GM12878 (cell line): ENCODE measurements at regions not wholly inside any gene's neighbourhood (a gene's known extent, or its start where the extent isn't known, plus 50 kb on each side); places are given as distances from the start of the nearest gene placed in this dataset.

Experiments used
- ATAC-seq: fragments of 200-7000 bp; cut with Tn5 transposase; 3 replicates; pipeline ENCODE4 v1.9.1; 2020; ENCODE audit warnings: mild to moderate bottlenecking, moderate library complexity
- BruUV-seq: library from RNA; stranded (reverse); fragments of 400-500 nt; replicated peaks from 2 replicates; lab custom pipeline; 2021; lab: Mats Ljungman, UMichigan
- CTCF ChIA-PET: fragments of 300-600 bp; sonication (Branson Sonifier 250); formaldehyde crosslinking; extraction: SDS; loops from one replicate; lab custom pipeline; 2021; ENCODE audit warnings: inconsistent platforms; lab: Yijun Ruan, JAX
- POLR2A ChIA-PET: fragments of 350-600 bp; formaldehyde crosslinking; extraction: SDS; loops from one replicate; lab custom pipeline; 2021; ENCODE audit warnings: inconsistent platforms; lab: Charles Lee
- RAD21 ChIA-PET: fragments of 300-600 bp; sonication (Branson Sonifier 250); formaldehyde crosslinking; loops from one replicate; lab custom pipeline; 2023; ENCODE audit warnings: antibody characterized with exemption; ENCODE audit not compliant: unreplicated experiment; lab: Charles Lee
- SMC1A ChIA-PET: fragments of 300-600 bp; sonication (Branson Sonifier 250); formaldehyde crosslinking; loops from one replicate; lab custom pipeline; 2023; ENCODE audit not compliant: unreplicated experiment, uncharacterized antibody; lab: Charles Lee
- DNase-seq: peaks from one replicate; pipeline ENCODE4 v3.0.0-alpha.2; 2011; ENCODE audit warnings: low read depth, low spot score
- FAIRE-seq: peaks from 3 replicates; lab custom pipeline; 2011; peaks lifted over from hg19 to GRCh38; lab: Jason Lieb, UNC
- H2AFZ ChIP-seq: 2 replicates; pipeline ENCODE4 v1.6.0; 2011; ENCODE audit warnings: low read depth, low read length, control low read depth; ENCODE audit not compliant: control insufficient read depth
- H3K27ac ChIP-seq: 2 replicates; pipeline ENCODE4 v1.5.1; 2011; ENCODE audit warnings: control low read depth; ENCODE audit not compliant: control insufficient read depth, insufficient read depth
- H3K27me3 ChIP-seq, 2 experiments: replicated peaks in 1 of 2; 2 replicates each; pipeline versions ENCODE4 v1.6.0 to v1.6.1; 2011; ENCODE audit warnings: low read length in 1 of 2; ENCODE audit not compliant: control insufficient read depth in 2 of 2, insufficient read depth in 2 of 2
- H3K36me3 ChIP-seq, 2 experiments: 2 replicates each; pipeline ENCODE4 v1.5.1; 2011; ENCODE audit warnings: low read length in 1 of 2; ENCODE audit not compliant: control insufficient read depth in 2 of 2, insufficient read depth in 2 of 2
- H3K4me1 ChIP-seq: 2 replicates; pipeline ENCODE4 v1.6.1; 2011; ENCODE audit warnings: mild to moderate bottlenecking, low read length, moderate library complexity, mixed read lengths; ENCODE audit not compliant: control insufficient read depth, insufficient read depth
- H3K4me2 ChIP-seq: 2 replicates; pipeline ENCODE4 v1.6.0; 2011; ENCODE audit warnings: control low read depth; ENCODE audit not compliant: control insufficient read depth, insufficient read depth
- H3K4me3 ChIP-seq: fragments of 200-600 bp; sonication (generic); 2 replicates; pipeline ENCODE4 v1.5.1; 2016
- H3K79me2 ChIP-seq: 2 replicates; pipeline ENCODE4 v1.6.0; 2011; ENCODE audit warnings: low read length; ENCODE audit not compliant: control insufficient read depth, insufficient read depth
- H3K9ac ChIP-seq: 2 replicates; pipeline ENCODE4 v1.8.0; 2011; ENCODE audit warnings: low read length, control low read depth, mixed read lengths; ENCODE audit not compliant: control insufficient read depth, insufficient read depth
- H3K9me3 ChIP-seq: replicated peaks from 3 replicates; pipeline ENCODE4 v1.5.1; 2011; ENCODE audit warnings: mild to moderate bottlenecking, low read length; ENCODE audit not compliant: control insufficient read depth, insufficient read depth
- H4K20me1 ChIP-seq: 2 replicates; pipeline ENCODE4 v1.6.0; 2011; ENCODE audit not compliant: control insufficient read depth, insufficient read depth
- CBFB ChIP-seq: IDR thresholded peaks from 2 replicates; pipeline ENCODE4 v1.6.1; 2016; ENCODE audit warnings: antibody characterized with exemption, low read depth
- FOXK2 ChIP-seq: fragments of 450-650 bp; IDR thresholded peaks from 2 replicates; pipeline ENCODE4 v1.6.1; 2017; ENCODE audit warnings: mild to moderate bottlenecking, moderate library complexity
- GABPA ChIP-seq: IDR thresholded peaks from 2 replicates; pipeline ENCODE4 v1.6.1; 2014; ENCODE audit warnings: antibody characterized with exemption, low read depth, mild to moderate bottlenecking, inconsistent platforms
- JUNB ChIP-seq: IDR thresholded peaks from 2 replicates; pipeline ENCODE4 v1.6.1; 2016; ENCODE audit warnings: antibody characterized with exemption, mild to moderate bottlenecking
- NKRF ChIP-seq: fragments of 450-650 bp; conservative IDR thresholded peaks from 2 replicates; pipeline ENCODE4 v1.6.1; 2017; ENCODE audit warnings: mild to moderate bottlenecking, moderate library complexity
- RBBP5 ChIP-seq: fragments of 200-600 bp; sonication (generic); conservative IDR thresholded peaks from 2 replicates; pipeline ENCODE4 v1.6.1; 2016
- SMC3 ChIP-seq: IDR thresholded peaks from 2 replicates; pipeline ENCODE4 v1.6.1; 2011; ENCODE audit warnings: low read length, improper control_type of control experiment, borderline replicate concordance
- SREBF1 ChIP-seq: IDR thresholded peaks from 2 replicates; pipeline ENCODE4 v1.6.1; 2012; ENCODE audit warnings: mild to moderate bottlenecking, low read length
- ZBTB40 ChIP-seq: fragments of 450-650 bp; IDR thresholded peaks from 2 replicates; pipeline ENCODE4 v1.6.1; 2016; ENCODE audit warnings: mild to moderate bottlenecking, moderate library complexity, borderline replicate concordance
- WGBS: methylation state at CpG from one replicate; pipeline ENCODE4 v1.1.6; 2016; ENCODE audit warnings: low lambda C conversion rate; ENCODE audit not compliant: insufficient replicate concordance, insufficient coverage; ENCODE audit errors: missing lambda C conversion rate; 5-methylcytosine and 5-hydroxymethylcytosine counted together
- in situ Hi-C: fragments of 300-500 bp; cut with MboI; formaldehyde crosslinking; loops from 9 replicates; pipeline ENCODE4 v1.14.3; 2018; ENCODE audit warnings: mixed read lengths
- intact Hi-C: fragments of 100-400 bp; cut with micrococcal nuclease; formaldehyde crosslinking; loops from one replicate; pipeline ENCODE4 v1.14.2; 2022; ENCODE audit not compliant: unreplicated experiment

GRCh38 chr3:30393079-30393478 lies 213.3 kb upstream of the TGFBR2 start:
- no peak for TF ChIP-seq SREBF1
- no peak for TF ChIP-seq CBFB
- TF ChIP-seq GABPA = no peak
- TF ChIP-seq JUNB = no peak
- no peak for TF ChIP-seq ZBTB40
- no peak for TF ChIP-seq NKRF
- no peak for TF ChIP-seq RBBP5
- TF ChIP-seq FOXK2 = no peak
- TF ChIP-seq SMC3 = no peak
- ChIA-PET RAD21 (no interaction called here), CTCF (no interaction called here), SMC1A (no interaction called here), POLR2A (no interaction called here)
- H3K4me2 ChIP-seq = no peak overlapping the region
- no peak overlapping the region for H3K27ac ChIP-seq
- no peak for FAIRE-seq
- H2AFZ ChIP-seq = no peak overlapping the region
- H3K27me3 ChIP-seq = no peaks in the 10 kb centered on the region
- no TSS peak for BruUV-seq
- no peaks in the 10 kb centered on the region for H3K4me1 ChIP-seq
- H3K79me2 ChIP-seq = no peaks in the 10 kb centered on the region
- 63% methylated on average over 4 of the region's 4 CpGs for WGBS
- in situ Hi-C loops = no loop called here
- no peaks in the 10 kb centered on the region for H3K9me3 ChIP-seq
- no peaks in the 10 kb centered on the region for H4K20me1 ChIP-seq
- no peak for DNase-seq
- ATAC-seq = no peak
- H3K36me3 ChIP-seq = no peaks in the 10 kb centered on the region
- no peak overlapping the region for H3K4me3 ChIP-seq
- intact Hi-C loops = no loop called here
- H3K9ac ChIP-seq = no peak overlapping the region
